H1 (cell line): ENCODE measurements at regions not wholly inside any gene's neighbourhood (a gene's known extent, or its start where the extent isn't known, plus 50 kb on each side); places are given as distances from the start of the nearest gene placed in this dataset.

Source experiments
- CTCF ChIA-PET: fragments of 300-600 bp; sonication (Branson Sonifier 250); formaldehyde crosslinking; loops from one replicate; lab custom pipeline; 2021; ENCODE audit not compliant: partially characterized antibody; lab: Charles Lee
- POLR2A ChIA-PET: fragments of 300-600 bp; sonication (Branson Sonifier 250); formaldehyde crosslinking; loops from one replicate; lab custom pipeline; 2021; ENCODE audit warnings: inconsistent platforms; ENCODE audit not compliant: partially characterized antibody; lab: Charles Lee
- DNase-seq, 2 experiments: peaks; one replicate each; pipeline versions ENCODE4 v3.0.0 to v3.0.0-alpha.2; 2010 to 2022; ENCODE audit warnings: low spot score in 2 of 2, low read depth in 1 of 2, mixed read lengths in 1 of 2
- FAIRE-seq: peaks from 2 replicates; lab custom pipeline; 2011; peaks lifted over from hg19 to GRCh38; lab: Jason Lieb, UNC
- H2AFZ ChIP-seq: 2 replicates; pipeline ENCODE4 v1.8.1; 2012; ENCODE audit warnings: low read length, inconsistent platforms
- H2AK5ac ChIP-seq: 2 replicates; pipeline ENCODE4 v1.6.1; 2013; ENCODE audit warnings: low read depth, low read length
- H2BK120ac ChIP-seq: replicated peaks from 2 replicates; pipeline ENCODE3; 2013; ENCODE audit warnings: low read depth, low read length, inconsistent platforms
- H2BK12ac ChIP-seq: 2 replicates; pipeline ENCODE4 v1.6.1; 2013; ENCODE audit warnings: low read depth, low read length
- H2BK15ac ChIP-seq: 2 replicates; pipeline ENCODE4 v1.6.1; 2013; ENCODE audit warnings: low read length
- H2BK20ac ChIP-seq: 2 replicates; pipeline ENCODE4 v1.6.1; 2013; ENCODE audit warnings: low read length
- H2BK5ac ChIP-seq: 2 replicates; pipeline ENCODE4 v1.6.1; 2013; ENCODE audit warnings: low read depth, low read length
- H3K14ac ChIP-seq: 2 replicates; pipeline ENCODE4 v1.6.1; 2013; ENCODE audit warnings: inconsistent platforms; ENCODE audit not compliant: insufficient read length
- H3K18ac ChIP-seq: 2 replicates; pipeline ENCODE4 v1.6.1; 2013; ENCODE audit warnings: low read length; ENCODE audit errors: extremely low read depth
- H3K23ac ChIP-seq: 2 replicates; pipeline ENCODE4 v1.6.1; 2013; ENCODE audit warnings: inconsistent platforms; ENCODE audit not compliant: insufficient read length
- H3K23me2 ChIP-seq: 2 replicates; pipeline ENCODE4 v1.6.1; 2013; ENCODE audit warnings: low read depth, low read length
- H3K27ac ChIP-seq: 2 replicates; pipeline ENCODE4 v1.6.1; 2011; ENCODE audit warnings: low read depth, low read length, inconsistent platforms
- H3K27me3 ChIP-seq, 4 experiments: replicated peaks in 1 of 4; 1 replicate in 1 of 4; 2 replicates in 3 of 4; pipeline versions ENCODE4 v1.6.1 to v1.8.1; 2011 to 2013; ENCODE audit warnings: low read length in 3 of 4, mild to moderate bottlenecking in 3 of 4, inconsistent platforms in 2 of 4, mixed read lengths in 2 of 4, moderate library complexity in 1 of 4; ENCODE audit not compliant: control insufficient read depth in 3 of 4, insufficient read depth in 3 of 4; ENCODE audit errors: extremely low read depth in 1 of 4
- H3K36me3 ChIP-seq, 4 experiments: 2 replicates each; pipeline versions ENCODE4 v1.6.1 to v1.8.1; 2011 to 2013; ENCODE audit warnings: mild to moderate bottlenecking in 4 of 4, low read length in 3 of 4, moderate library complexity in 2 of 4, control low read depth in 1 of 4, inconsistent platforms in 1 of 4; ENCODE audit not compliant: insufficient read depth in 4 of 4, control insufficient read depth in 2 of 4
- H3K4ac ChIP-seq: replicated peaks from 2 replicates; pipeline ENCODE3; 2013; ENCODE audit warnings: low read length, low read depth, mixed read lengths, inconsistent platforms; ENCODE audit not compliant: insufficient read length
- H3K4me1 ChIP-seq, 4 experiments: replicated peaks in 1 of 4; 1 replicate in 1 of 4; 2 replicates in 3 of 4; pipeline versions ENCODE4 v1.6.1 to v1.8.1; 2011 to 2013; ENCODE audit warnings: low read length in 3 of 4, inconsistent platforms in 2 of 4, mixed read lengths in 1 of 4; ENCODE audit not compliant: insufficient read depth in 4 of 4, control insufficient read depth in 3 of 4
- H3K4me2 ChIP-seq, 2 experiments: 2 replicates each; pipeline versions ENCODE4 v1.6.1 to v1.8.1; 2011 to 2013; ENCODE audit warnings: low read depth in 2 of 2, low read length in 2 of 2, control low read depth in 1 of 2, inconsistent platforms in 1 of 2, mild to moderate bottlenecking in 1 of 2; ENCODE audit not compliant: insufficient read depth in 1 of 2
- H3K4me3 ChIP-seq, 4 experiments: fragments of 200-600, 300-600 bp in 1 of 4; sonication (generic), shearing (Covaris generic), sonication (Bioruptor Twin) in 1 of 4; 2 replicates each; pipeline versions ENCODE4 v1.5.1 to v1.8.1; 2011 to 2016; ENCODE audit warnings: low read length in 4 of 4, low read depth in 3 of 4, control low read depth in 2 of 4, inconsistent platforms in 2 of 4, mild to moderate bottlenecking in 2 of 4, mixed read lengths in 1 of 4, moderate library complexity in 1 of 4; ENCODE audit not compliant: insufficient read depth in 2 of 4; ENCODE audit errors: extremely low read depth in 1 of 4
- H3K56ac ChIP-seq: replicated peaks from 2 replicates; pipeline ENCODE3; 2013; ENCODE audit warnings: low read depth, mild to moderate bottlenecking, mixed read lengths, low read length, inconsistent platforms; ENCODE audit not compliant: insufficient read length
- H3K79me1 ChIP-seq: 2 replicates; pipeline ENCODE4 v1.6.1; 2013; ENCODE audit warnings: low read depth, low read length, control low read depth
- H3K79me2 ChIP-seq, 2 experiments: 2 replicates each; pipeline versions ENCODE4 v1.6.1 to v1.8.1; 2012 to 2013; ENCODE audit warnings: low read length in 2 of 2, mild to moderate bottlenecking in 2 of 2, inconsistent platforms in 1 of 2; ENCODE audit not compliant: insufficient read depth in 2 of 2, control insufficient read depth in 1 of 2
- H3K9ac ChIP-seq, 4 experiments: replicated peaks in 1 of 4; 1 replicate in 1 of 4; 2 replicates in 3 of 4; pipeline versions ENCODE4 v1.6.1 to v1.8.1; 2011 to 2013; ENCODE audit warnings: low read depth in 3 of 4, low read length in 3 of 4, control low read depth in 2 of 4, mild to moderate bottlenecking in 2 of 4, moderate library complexity in 2 of 4, inconsistent platforms in 1 of 4; ENCODE audit errors: extremely low read depth in 1 of 4
- H3K9me3 ChIP-seq, 2 experiments: 2 replicates each; pipeline versions ENCODE4 v1.6.1 to v1.8.1; 2012 to 2013; ENCODE audit warnings: mild to moderate bottlenecking in 2 of 2, moderate library complexity in 2 of 2, control low read depth in 1 of 2, inconsistent platforms in 1 of 2, low read depth in 1 of 2, low read length in 1 of 2, mixed read lengths in 1 of 2; ENCODE audit not compliant: insufficient read depth in 2 of 2
- H4K20me1 ChIP-seq, 2 experiments: replicated peaks in 1 of 2; 2 replicates each; pipeline versions ENCODE3 to v1.8.1; 2011 to 2013; ENCODE audit warnings: inconsistent platforms in 2 of 2, low read length in 2 of 2, mild to moderate bottlenecking in 1 of 2; ENCODE audit not compliant: insufficient read depth in 2 of 2, control insufficient read depth in 1 of 2
- H4K5ac ChIP-seq: 2 replicates; pipeline ENCODE4 v1.6.1; 2013; ENCODE audit warnings: low read length, low read depth, mixed read lengths, inconsistent platforms; ENCODE audit not compliant: insufficient read length
- H4K8ac ChIP-seq: 2 replicates; pipeline ENCODE4 v1.8.0; 2013; ENCODE audit warnings: mild to moderate bottlenecking, moderate library complexity, low read length, inconsistent platforms; ENCODE audit not compliant: insufficient read depth; ENCODE audit errors: extremely low read depth
- H4K91ac ChIP-seq: replicated peaks from 2 replicates; pipeline ENCODE3; 2013; ENCODE audit warnings: low read length, mixed read lengths, inconsistent platforms; ENCODE audit not compliant: insufficient read length
- ATF2 ChIP-seq: IDR thresholded peaks from 2 replicates; pipeline ENCODE4 v1.6.1; 2012; ENCODE audit warnings: low read length, inconsistent platforms
- CBX5 ChIP-seq: fragments of 300-800, 300-1000 bp; sonication (generic); IDR thresholded peaks from 2 replicates; pipeline ENCODE4 v1.7.1; 2016; ENCODE audit warnings: antibody characterized with exemption, low read length, low read depth
- CHD2 ChIP-seq: IDR thresholded peaks from 2 replicates; pipeline ENCODE4 v1.6.1; 2012; ENCODE audit warnings: low read length, improper control_type of control experiment
- EGR1 ChIP-seq: IDR thresholded peaks from 2 replicates; pipeline ENCODE4 v1.6.1; 2011; ENCODE audit warnings: low read depth, low read length, borderline replicate concordance
- JUN ChIP-seq: IDR thresholded peaks from 2 replicates; pipeline ENCODE4 v1.6.1; 2011; ENCODE audit warnings: low read depth, mild to moderate bottlenecking, improper control_type of control experiment, low read length
- MAFK ChIP-seq: IDR thresholded peaks from 2 replicates; pipeline ENCODE4 v1.6.1; 2012; ENCODE audit warnings: low read depth, mild to moderate bottlenecking, improper control_type of control experiment, low read length
- RAD21 ChIP-seq, 2 experiments: IDR thresholded peaks in 1 of 2; conservative IDR thresholded peaks in 1 of 2; 2 replicates each; pipeline ENCODE4 v1.6.1; 2011; ENCODE audit warnings: low read depth in 2 of 2, low read length in 2 of 2, improper control_type of control experiment in 1 of 2, inconsistent platforms in 1 of 2, mild to moderate bottlenecking in 1 of 2, moderate library complexity in 1 of 2
- RNF2 ChIP-seq: fragments of 200-900, 300-1000 bp; sonication (generic); IDR thresholded peaks from 2 replicates; pipeline ENCODE4 v1.7.1; 2016; ENCODE audit warnings: borderline replicate concordance, low read depth, mild to moderate bottlenecking, antibody characterized with exemption, low read length; ENCODE audit not compliant: poor library complexity, severe bottlenecking; ENCODE audit errors: missing control alignments
- TBP ChIP-seq: IDR thresholded peaks from 2 replicates; pipeline ENCODE4 v1.6.1; 2011; ENCODE audit warnings: low read depth, low read length, improper control_type of control experiment
- ZNF274 ChIP-seq: IDR thresholded peaks from 2 replicates; pipeline ENCODE4 v1.7.0; 2012; ENCODE audit warnings: low read length, borderline replicate concordance; ENCODE audit errors: extremely low read depth
- WGBS, 2 experiments: shearing (Covaris generic) in 1 of 2; methylation state at CpG; one replicate each; pipeline versions ENCODE4 v1.1.6 to v1.1.7; 2013 to 2015; ENCODE audit warnings: low lambda C conversion rate in 2 of 2, mixed read lengths in 2 of 2, inconsistent platforms in 1 of 2, low coverage in 1 of 2, missing lambda C conversion rate in 1 of 2; ENCODE audit not compliant: insufficient replicate concordance in 2 of 2, insufficient coverage in 1 of 2, insufficient read length in 1 of 2; ENCODE audit errors: extremely low coverage in 1 of 2, missing lambda C conversion rate in 1 of 2; 5-methylcytosine and 5-hydroxymethylcytosine counted together

- no peak overlapping the region for H3K4me2 ChIP-seq
- no peak overlapping the region for H4K91ac ChIP-seq
- no peak overlapping the region for H4K8ac ChIP-seq
- CTCF ChIA-PET = no interaction called here
- no peak overlapping the region for H3K18ac ChIP-seq
- H4K5ac ChIP-seq = no peak overlapping the region
- no peak overlapping the region for H2BK12ac ChIP-seq
- H2BK20ac ChIP-seq = no peak overlapping the region
- H2AK5ac ChIP-seq = no peak overlapping the region
- no peak overlapping the region for H3K4ac ChIP-seq
- H2BK120ac ChIP-seq = no peak overlapping the region
- H3K4me1 ChIP-seq = no peaks in the 10 kb centered on the region; a peak in 3 of 7 replicates
- H3K36me3 ChIP-seq = no peaks in the 10 kb centered on the region
- H3K79me1 ChIP-seq = no peaks in the 10 kb centered on the region
- WGBS, 2 experiments = 96% methylated on average over 1 of the region's 1 CpG; no CpG with 5 or more reads in 1 of the 2 experiments
- no peak overlapping the region for H3K27ac ChIP-seq
- no peaks in the 10 kb centered on the region for H4K20me1 ChIP-seq
- TF ChIP-seq ZNF274 (no peak), ATF2 (no peak), CBX5 (no peak), EGR1 (no peak), JUN (no peak), TBP (no peak), RNF2 (no peak), CHD2 (no peak), RAD21 (IDR thresholded peaks at IDR 0.05 in 1 of 2, conservative IDR thresholded peaks at IDR 0.05 in 1 of 2; ENCODE audit: low read depth in 2 of 2, low read length in 2 of 2) (no peak), MAFK (no peak)
- TF ChIP-seq, all 59 proteins: peak for 0
- H3K9ac ChIP-seq = no peak overlapping the region
- H3K9me3 ChIP-seq = no peaks in the 10 kb centered on the region
- no peaks in the 10 kb centered on the region for H3K27me3 ChIP-seq
- no peak overlapping the region for H2BK5ac ChIP-seq
- no peaks in the 10 kb centered on the region for H3K23me2 ChIP-seq
- H2AFZ ChIP-seq = no peak overlapping the region
- H3K23ac ChIP-seq = no peak overlapping the region
- FAIRE-seq = no peak
- H3K56ac ChIP-seq = no peak overlapping the region
- H2BK15ac ChIP-seq = no peak overlapping the region
- POLR2A ChIA-PET = no interaction called here
- H3K14ac ChIP-seq = no peak overlapping the region
- DNase-seq = no peak
- no peaks in the 10 kb centered on the region for H3K79me2 ChIP-seq
- no peak overlapping the region for H3K4me3 ChIP-seq
These were observed 286.9 kb downstream of the MEIS1 start for GRCh38 chr2:66721776-66722175.
